ENCODE measurements at regions not wholly inside any gene's neighbourhood (a gene's known extent, or its start where the extent isn't known, plus 50 kb on each side); places are given as distances from the start of the nearest gene placed in this dataset.

DNA sequence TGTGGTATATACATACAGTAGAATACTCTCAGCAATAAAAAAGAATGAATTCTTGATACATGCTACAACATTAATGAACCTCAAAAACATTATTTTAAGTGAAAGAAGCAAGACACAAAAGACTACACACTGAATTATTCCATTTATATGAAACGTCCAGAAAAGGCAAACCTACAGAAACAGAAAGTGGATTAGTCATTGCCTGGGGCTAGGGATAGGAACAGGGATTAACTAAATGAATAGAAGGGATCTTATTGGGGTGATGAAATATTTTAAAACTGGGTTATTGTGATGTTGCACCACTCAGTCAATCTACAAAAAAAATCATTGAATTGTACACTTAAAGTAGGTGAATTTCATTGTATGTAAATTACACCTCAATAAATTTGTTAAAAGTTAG lies 326.7 kb downstream of the PIK3R1 start:
- no peaks in the 10 kb centered on the region for H3K36me3 Mint-ChIP-seq
- H3K27ac ChIP-seq: no peak overlapping the region
- no peak overlapping the region for H3K4me2 ChIP-seq
- no peaks in the 10 kb centered on the region for H3K9me3 ChIP-seq (ENCODE audit: low read depth)
- peaks cover 40% of the 10 kb centered on the region for H3K4me1 Mint-ChIP-seq
- H3F3A ChIP-seq (ENCODE audit: low read depth): no peaks in the 10 kb centered on the region
- no peak overlapping the region for H3K27ac Mint-ChIP-seq
- H3K9ac ChIP-seq: no peak overlapping the region
- no peak for DNase-seq (ENCODE audit: low spot score)
- H3K4me3 Mint-ChIP-seq: no peak overlapping the region
- no peak overlapping the region for H2AFZ ChIP-seq (replicated peaks)
- H3K79me2 ChIP-seq (ENCODE audit: low read depth): no peaks in the 10 kb centered on the region
- no peaks in the 10 kb centered on the region for H3K36me3 ChIP-seq
- H3K27me3 Mint-ChIP-seq (ENCODE audit: insufficient read depth, low read depth): peaks cover 3% of the 10 kb centered on the region
- no peak overlapping the region for H3K4me3 ChIP-seq
- TF ChIP-seq CTCF (IDR thresholded peaks at IDR 0.05) (no peak), EZH2phosphoT487 (IDR thresholded peaks at IDR 0.05) (no peak), EZH2 (IDR thresholded peaks at IDR 0.05) (no peak)
- H3K4me1 ChIP-seq: peaks cover 7% of the 10 kb centered on the region
- no peaks in the 10 kb centered on the region for H3K27me3 ChIP-seq
- no peaks in the 10 kb centered on the region for H4K20me1 ChIP-seq (ENCODE audit: low read depth)
- H3K9me3 Mint-ChIP-seq: no peaks in the 10 kb centered on the region

DNA sequence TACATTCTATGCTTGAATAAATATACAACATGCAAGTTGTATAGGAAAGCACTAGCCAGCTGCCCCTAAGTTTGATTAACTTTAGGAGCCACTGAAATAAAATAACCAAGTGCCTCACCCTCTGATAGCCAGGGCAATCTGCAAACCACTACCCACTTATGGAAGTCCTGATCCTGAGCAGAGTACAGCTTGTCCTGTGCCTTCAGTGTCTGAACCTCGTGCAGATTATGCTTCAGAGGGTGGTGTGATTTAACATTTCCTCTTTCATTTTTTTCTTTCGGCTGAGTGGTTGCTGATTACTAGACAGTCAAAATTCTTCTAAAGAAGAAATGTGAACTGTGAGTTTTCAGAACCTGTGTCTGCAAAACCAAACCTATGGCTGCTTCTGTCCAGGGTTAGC lies 327.7 kb downstream of the PIK3R1 start:
- H3K36me3 ChIP-seq: no peaks in the 10 kb centered on the region
- H3K9me3 ChIP-seq (ENCODE audit: low read depth): no peaks in the 10 kb centered on the region
- no peak overlapping the region for H3K4me3 ChIP-seq
- H3K27ac ChIP-seq: no peak overlapping the region
- H3K9ac ChIP-seq: no peak overlapping the region
- H3K4me1 Mint-ChIP-seq: peaks cover 40% of the 10 kb centered on the region
- no peaks in the 10 kb centered on the region for H3K36me3 Mint-ChIP-seq
- H3K4me2 ChIP-seq: no peak overlapping the region
- H3K27me3 Mint-ChIP-seq (ENCODE audit: insufficient read depth, low read depth): peaks cover 3% of the 10 kb centered on the region
- no peak overlapping the region for H3K27ac Mint-ChIP-seq
- no peaks in the 10 kb centered on the region for H3K9me3 Mint-ChIP-seq
- no peak for DNase-seq (ENCODE audit: low spot score)
- H3K79me2 ChIP-seq (ENCODE audit: low read depth): no peaks in the 10 kb centered on the region
- H4K20me1 ChIP-seq (ENCODE audit: low read depth): no peaks in the 10 kb centered on the region
- no peaks in the 10 kb centered on the region for H3K27me3 ChIP-seq
- H3K4me3 Mint-ChIP-seq: no peak overlapping the region
- no peaks in the 10 kb centered on the region for H3F3A ChIP-seq (ENCODE audit: low read depth)
- H2AFZ ChIP-seq (replicated peaks): no peak overlapping the region
- TF ChIP-seq EZH2phosphoT487 (IDR thresholded peaks at IDR 0.05) (no peak), CTCF (IDR thresholded peaks at IDR 0.05) (no peak)
- peaks cover 7% of the 10 kb centered on the region for H3K4me1 ChIP-seq

DNA sequence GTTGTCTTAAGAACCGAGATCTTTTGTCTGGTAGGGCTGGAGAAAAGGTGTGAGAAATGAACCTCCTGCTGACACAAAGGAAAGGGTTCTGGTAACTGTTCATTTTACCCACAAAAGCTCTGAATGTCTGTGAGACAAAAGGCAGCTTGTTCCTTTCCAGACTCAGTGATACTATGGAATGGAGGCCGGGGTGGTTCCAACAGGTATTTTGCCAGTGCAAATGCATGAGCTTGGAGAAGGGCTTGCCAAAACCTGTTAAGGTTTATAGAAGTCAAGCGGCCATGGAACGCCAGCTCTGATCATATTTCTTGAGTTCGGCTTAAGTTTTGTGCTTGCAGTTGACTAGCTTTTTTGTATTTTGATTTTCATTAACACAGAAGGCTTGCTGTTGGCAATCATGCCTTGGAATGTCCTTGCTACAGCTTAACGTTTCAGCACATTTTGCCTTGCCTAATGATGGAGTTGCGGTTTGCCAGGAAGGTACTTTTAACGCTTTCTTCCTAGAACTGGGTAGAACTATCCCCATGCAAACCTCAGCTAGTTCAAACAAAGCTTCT lies 328.6 kb downstream of the PIK3R1 start:
- Mint-ChIP-seq H3K27me3 (ENCODE audit: insufficient read depth, low read depth) (peaks cover 3% of the 10 kb centered on the region), H3K36me3 (no peaks in the 10 kb centered on the region), H3K27ac (no peak overlapping the region), H3K4me1 (peaks cover 31% of the 10 kb centered on the region), H3K9me3 (no peaks in the 10 kb centered on the region), H3K4me3 (no peak overlapping the region)
- no peak overlapping the region for H3K9ac ChIP-seq
- H3K27me3 ChIP-seq: no peaks in the 10 kb centered on the region
- no peak for DNase-seq (ENCODE audit: low spot score)
- H3F3A ChIP-seq (ENCODE audit: low read depth): no peaks in the 10 kb centered on the region
- no peaks in the 10 kb centered on the region for H3K9me3 ChIP-seq (ENCODE audit: low read depth)
- peaks cover 7% of the 10 kb centered on the region for H3K4me1 ChIP-seq
- no peak overlapping the region for H3K4me3 ChIP-seq
- no peak overlapping the region for H3K4me2 ChIP-seq
- TF ChIP-seq EZH2phosphoT487 (IDR thresholded peaks at IDR 0.05) (no peak), CTCF (IDR thresholded peaks at IDR 0.05) (no peak), EZH2 (IDR thresholded peaks at IDR 0.05) (no peak)
- H3K27ac ChIP-seq: no peak overlapping the region
- H3K36me3 ChIP-seq: no peaks in the 10 kb centered on the region
- H3K79me2 ChIP-seq (ENCODE audit: low read depth): no peaks in the 10 kb centered on the region
- H4K20me1 ChIP-seq (ENCODE audit: low read depth): no peaks in the 10 kb centered on the region
- H2AFZ ChIP-seq (replicated peaks): no peak overlapping the region

Measured in neural progenitor cell (in vitro differentiated cells).